PC-9 (cell line): ENCODE measurements at regions not wholly inside any gene's neighbourhood (a gene's known extent, or its start where the extent isn't known, plus 50 kb on each side); places are given as distances from the start of the nearest gene placed in this dataset.

Experiments used
- BruUV-seq: library from RNA; stranded (reverse); fragments of 400-500 nt; replicated peaks from 2 replicates; lab custom pipeline; 2021; lab: Mats Ljungman, UMichigan
- CTCF ChIA-PET: fragments of 300-600 bp; sonication (Branson Sonifier 250); formaldehyde crosslinking; loops from one replicate; lab custom pipeline; 2022; ENCODE audit warnings: antibody characterized with exemption; lab: Charles Lee
- POLR2A ChIA-PET: fragments of 300-600 bp; sonication (Branson Sonifier 250); formaldehyde crosslinking; loops from one replicate; lab custom pipeline; 2022; ENCODE audit warnings: antibody characterized with exemption; ENCODE audit not compliant: unreplicated experiment; lab: Charles Lee
- DNase-seq, 2 experiments: peaks; one replicate each; pipeline versions ENCODE4 v3.0.0 to v3.0.0-alpha.2; 2015 to 2022; ENCODE audit warnings: mixed read lengths in 1 of 2
- H2AFZ ChIP-seq: fragments of 200-600 bp; sonication (generic); 2 replicates; pipeline ENCODE4 v1.8.1; 2017; ENCODE audit warnings: antibody characterized with exemption
- H3F3A ChIP-seq: fragments of 200-600 bp; sonication (generic); 2 replicates; pipeline ENCODE4 v1.8.1; 2017; ENCODE audit warnings: antibody characterized with exemption, mild to moderate bottlenecking, low read depth; ENCODE audit not compliant: insufficient read depth
- H3K27ac ChIP-seq: fragments of 200-600 bp; sonication (generic); 2 replicates; pipeline ENCODE4 v1.6.1; 2016; ENCODE audit warnings: mixed run types
- H3K27me3 ChIP-seq: fragments of 200-600 bp; sonication (generic); 2 replicates; pipeline ENCODE4 v1.6.1; 2016; ENCODE audit warnings: low read depth, mixed run types; ENCODE audit not compliant: insufficient read depth
- H3K36me3 ChIP-seq: fragments of 200-600 bp; sonication (generic); 2 replicates; pipeline ENCODE4 v1.6.1; 2016; ENCODE audit warnings: low read depth, mixed run types
- H3K4me1 ChIP-seq: fragments of 200-600 bp; sonication (generic); replicated peaks from 2 replicates; pipeline ENCODE4 v1.6.1; 2016; ENCODE audit warnings: mixed run types; ENCODE audit not compliant: insufficient read depth
- H3K4me2 ChIP-seq: fragments of 200-600 bp; sonication (generic); 2 replicates; pipeline ENCODE4 v1.6.1; 2017; ENCODE audit warnings: mixed run types
- H3K4me3 ChIP-seq: fragments of 200-600 bp; sonication (generic); 2 replicates; pipeline ENCODE4 v1.6.1; 2016; ENCODE audit warnings: mixed run types
- H3K79me2 ChIP-seq: fragments of 200-600 bp; sonication (generic); 2 replicates; pipeline ENCODE4 v1.6.1; 2017; ENCODE audit warnings: low read depth, mixed run types
- H3K9me2 ChIP-seq: fragments of 200-600 bp; sonication (generic); 2 replicates; pipeline ENCODE4 v1.8.1; 2017; ENCODE audit warnings: mild to moderate bottlenecking; ENCODE audit not compliant: insufficient read depth
- H3K9me3 ChIP-seq: fragments of 200-600 bp; sonication (generic); 2 replicates; pipeline ENCODE4 v1.8.1; 2016; ENCODE audit warnings: low read depth; ENCODE audit not compliant: insufficient read depth
- H4K20me1 ChIP-seq: fragments of 200-600 bp; sonication (generic); 2 replicates; pipeline ENCODE4 v1.8.1; 2017; ENCODE audit not compliant: insufficient read depth
- EZH2 ChIP-seq: fragments of 200-600 bp; sonication (generic); IDR thresholded peaks from 2 replicates; pipeline ENCODE4 v1.8.0; 2017; ENCODE audit warnings: antibody characterized with exemption, low read depth
- intact Hi-C: fragments of 100-400 bp; cut with micrococcal nuclease; formaldehyde crosslinking; loops from one replicate; pipeline ENCODE4 v1.10.0; 2022; ENCODE audit not compliant: unreplicated experiment
- TF ChIP-seq, protein P1 (sequence below): fragments of 200-600 bp; sonication (generic); conservative IDR thresholded peaks from 2 replicates; pipeline ENCODE4 v1.6.1; 2017; ENCODE audit warnings: mixed run types, antibody characterized with exemption, mild to moderate bottlenecking, moderate library complexity

DNA sequence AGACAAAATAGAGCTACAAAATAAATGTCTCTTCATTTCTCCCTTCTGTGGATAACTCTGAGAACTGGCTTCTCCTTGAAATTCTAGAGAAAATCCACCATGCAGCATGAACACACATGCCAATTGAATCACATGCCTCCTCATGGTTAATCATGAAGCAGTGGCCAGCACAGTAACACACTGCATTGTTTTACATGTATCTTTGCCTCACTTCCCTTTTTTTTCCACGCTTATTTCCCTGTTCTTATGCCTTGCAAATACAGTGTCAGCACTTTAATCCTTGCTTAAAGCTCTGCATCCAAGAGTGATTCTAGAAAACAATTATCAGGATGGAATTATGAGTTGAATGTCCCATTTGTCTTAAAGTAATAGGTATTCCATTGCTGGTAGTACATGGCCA, 50.3 kb upstream of the ZBTB7C start:
- CTCF ChIA-PET = no interaction called here
- no TSS peak for BruUV-seq
- intact Hi-C loops = no loop called here

GRCh38 chr18:48459016-48459415, 49.8 kb upstream of the ZBTB7C start:
- H3K79me2 ChIP-seq = no peaks in the 10 kb centered on the region
- no peak for TF ChIP-seq EZH2
- TF ChIP-seq, protein P1, sequence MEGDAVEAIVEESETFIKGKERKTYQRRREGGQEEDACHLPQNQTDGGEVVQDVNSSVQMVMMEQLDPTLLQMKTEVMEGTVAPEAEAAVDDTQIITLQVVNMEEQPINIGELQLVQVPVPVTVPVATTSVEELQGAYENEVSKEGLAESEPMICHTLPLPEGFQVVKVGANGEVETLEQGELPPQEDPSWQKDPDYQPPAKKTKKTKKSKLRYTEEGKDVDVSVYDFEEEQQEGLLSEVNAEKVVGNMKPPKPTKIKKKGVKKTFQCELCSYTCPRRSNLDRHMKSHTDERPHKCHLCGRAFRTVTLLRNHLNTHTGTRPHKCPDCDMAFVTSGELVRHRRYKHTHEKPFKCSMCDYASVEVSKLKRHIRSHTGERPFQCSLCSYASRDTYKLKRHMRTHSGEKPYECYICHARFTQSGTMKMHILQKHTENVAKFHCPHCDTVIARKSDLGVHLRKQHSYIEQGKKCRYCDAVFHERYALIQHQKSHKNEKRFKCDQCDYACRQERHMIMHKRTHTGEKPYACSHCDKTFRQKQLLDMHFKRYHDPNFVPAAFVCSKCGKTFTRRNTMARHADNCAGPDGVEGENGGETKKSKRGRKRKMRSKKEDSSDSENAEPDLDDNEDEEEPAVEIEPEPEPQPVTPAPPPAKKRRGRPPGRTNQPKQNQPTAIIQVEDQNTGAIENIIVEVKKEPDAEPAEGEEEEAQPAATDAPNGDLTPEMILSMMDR = no peak
- H3F3A ChIP-seq = peaks cover 44% of the 10 kb centered on the region
- ChIA-PET POLR2A (no interaction called here), CTCF (no interaction called here)
- no peaks in the 10 kb centered on the region for H4K20me1 ChIP-seq
- no peak overlapping the region for H2AFZ ChIP-seq
- H3K4me2 ChIP-seq = no peak overlapping the region
- 0 out of 2 replicates have a peak, but pooled peaks cover 5% of the 10 kb centered on the region for H3K9me3 ChIP-seq
- intact Hi-C loops = no loop called here
- no peaks in the 10 kb centered on the region for H3K36me3 ChIP-seq
- peaks cover 56% of the 10 kb centered on the region for H3K4me1 ChIP-seq
- H3K9me2 ChIP-seq = 0 out of 2 replicates have a peak, but pooled peaks cover 3% of the 10 kb centered on the region
- no TSS peak for BruUV-seq
- DNase-seq = no peak
- H3K27me3 ChIP-seq = no peaks in the 10 kb centered on the region
- H3K27ac ChIP-seq = no peak overlapping the region
- H3K4me3 ChIP-seq = no peak overlapping the region

More for the DNA sequence above, 50.3 kb upstream of the ZBTB7C start:
- Histone ChIP-seq H3K4me1 (peaks cover 52% of the 10 kb centered on the region), H3F3A (peaks cover 40% of the 10 kb centered on the region), H3K4me3 (no peak overlapping the region), H4K20me1 (no peaks in the 10 kb centered on the region), H3K36me3 (no peaks in the 10 kb centered on the region), H3K4me2 (no peak overlapping the region), H3K27ac (no peak overlapping the region), H3K27me3 (no peaks in the 10 kb centered on the region), H2AFZ (no peak overlapping the region), H3K9me3 (0 out of 2 replicates have a peak, but pooled peaks cover 5% of the 10 kb centered on the region), H3K9me2 (0 out of 2 replicates have a peak, but pooled peaks cover 3% of the 10 kb centered on the region), H3K79me2 (no peaks in the 10 kb centered on the region)
- DNase-seq = no peak
- TF ChIP-seq EZH2 = no peak
- TF ChIP-seq, protein P1 = no peak
- POLR2A ChIA-PET = no interaction called here
